Activated CD8-positive, alpha-beta T cell treated with anti-CD3 and anti-CD28 coated beads for 36 hours (primary cell): ENCODE measurements at regions not wholly inside any gene's neighbourhood (a gene's known extent, or its start where the extent isn't known, plus 50 kb on each side); places are given as distances from the start of the nearest gene placed in this dataset.

Source experiments
- ATAC-seq: fragments of 200-7000 bp; cut with Tn5 transposase; one replicate; pipeline ENCODE4 v1.10.0; 2021; ENCODE audit warnings: mild to moderate bottlenecking, moderate library complexity
- CTCF ChIA-PET: fragments of 350-600 bp; sonication (Branson Sonifier 250); formaldehyde crosslinking; loops from one replicate; lab custom pipeline; 2021; ENCODE audit warnings: antibody characterized with exemption; lab: Charles Lee
- POLR2A ChIA-PET: fragments of 350-600 bp; sonication (Branson Sonifier 250); formaldehyde crosslinking; loops from one replicate; lab custom pipeline; 2021; ENCODE audit warnings: antibody characterized with exemption; lab: Charles Lee
- DNase-seq: peaks from one replicate; pipeline ENCODE4 v3.0.0-alpha.2; 2020
- H3K27ac Mint-ChIP-seq: one replicate; pipeline ENCODE4 v1.8.0; 2021; ENCODE audit warnings: mild to moderate bottlenecking, mixed read lengths
- H3K27me3 Mint-ChIP-seq: one replicate; pipeline ENCODE4 v1.8.0; 2021; ENCODE audit warnings: mixed read lengths
- H3K36me3 Mint-ChIP-seq: one replicate; pipeline ENCODE4 v1.8.0; 2021; ENCODE audit warnings: low read depth, mixed read lengths
- H3K4me1 Mint-ChIP-seq: one replicate; pipeline ENCODE4 v1.8.0; 2021; ENCODE audit warnings: low read depth, mixed read lengths
- H3K4me3 Mint-ChIP-seq: one replicate; pipeline ENCODE4 v1.8.0; 2021; ENCODE audit warnings: mild to moderate bottlenecking, moderate library complexity, mixed read lengths
- H3K9me3 Mint-ChIP-seq: one replicate; pipeline ENCODE4 v1.8.0; 2021; ENCODE audit warnings: mixed read lengths
- CTCF ChIP-seq: fragments of 200-600 bp; IDR thresholded peaks from one replicate; pipeline ENCODE4 v1.8.0; 2022; ENCODE audit warnings: antibody characterized with exemption, mild to moderate bottlenecking
- intact Hi-C: fragments of 100-400 bp; cut with micrococcal nuclease; formaldehyde crosslinking; loops from one replicate; pipeline ENCODE4 v1.10.0; 2022

GRCh38 chr2:140157816-140158215 lies 1377.6 kb upstream of the NXPH2 start:
- intact Hi-C loops, result no loop called here
- no peak for ATAC-seq
- Mint-ChIP-seq H3K27ac (no peak overlapping the region), H3K4me1 (no peaks in the 10 kb centered on the region), H3K36me3 (no peaks in the 10 kb centered on the region), H3K27me3 (no peaks in the 10 kb centered on the region), H3K4me3 (no peak overlapping the region), H3K9me3 (peaks cover 5% of the 10 kb centered on the region)
- ChIA-PET POLR2A (no interaction called here), CTCF (no interaction called here)
- TF ChIP-seq CTCF, result no peak
- DNase-seq, result no peak

- ChIA-PET CTCF (no interaction called here), POLR2A (no interaction called here)
- H3K9me3 Mint-ChIP-seq, result peaks cover 4% of the 10 kb centered on the region
- H3K4me1 Mint-ChIP-seq, result no peaks in the 10 kb centered on the region
- no peak overlapping the region for H3K27ac Mint-ChIP-seq
- no peak overlapping the region for H3K4me3 Mint-ChIP-seq
- ATAC-seq (no peak), DNase-seq (no peak)
- intact Hi-C loops, result no loop called here
- H3K27me3 Mint-ChIP-seq, result no peaks in the 10 kb centered on the region
- no peak for TF ChIP-seq CTCF
- H3K36me3 Mint-ChIP-seq, result no peaks in the 10 kb centered on the region
These were observed 1374.5 kb upstream of the NXPH2 start for GRCh38 chr2:140154706-140155105.

GRCh38 chr2:140154271-140154670 lies 1374.1 kb upstream of the NXPH2 start:
- POLR2A ChIA-PET, result no interaction called here
- TF ChIP-seq CTCF, result no peak
- Mint-ChIP-seq H3K4me1 (no peaks in the 10 kb centered on the region), H3K4me3 (no peak overlapping the region), H3K27ac (no peak overlapping the region), H3K9me3 (peaks cover 4% of the 10 kb centered on the region), H3K27me3 (no peaks in the 10 kb centered on the region), H3K36me3 (no peaks in the 10 kb centered on the region)
- ATAC-seq (no peak), DNase-seq (no peak)
- CTCF ChIA-PET, result no interaction called here
- intact Hi-C loops, result no loop called here

GRCh38 chr2:140144611-140145010 lies 1364.4 kb upstream of the NXPH2 start:
- ATAC-seq, result no peak
- no peak for TF ChIP-seq CTCF

GRCh38 chr2:140138736-140139135 lies 1358.5 kb upstream of the NXPH2 start:
- POLR2A ChIA-PET, result interaction anchor here (0.7 kb wide), 1 partner anchor 1678 kb away, joined by 3 read pairs; no protein-coding TSS in a partner anchor

More at GRCh38 chr2:140144611-140145010, 1364.4 kb upstream of the NXPH2 start:
- no peaks in the 10 kb centered on the region for H3K36me3 Mint-ChIP-seq
- no peak for DNase-seq
- no peaks in the 10 kb centered on the region for H3K4me1 Mint-ChIP-seq
- H3K27ac Mint-ChIP-seq, result no peak overlapping the region
- ChIA-PET POLR2A (no interaction called here), CTCF (no interaction called here)
- no peak overlapping the region for H3K4me3 Mint-ChIP-seq
- no peaks in the 10 kb centered on the region for H3K27me3 Mint-ChIP-seq
- H3K9me3 Mint-ChIP-seq, result peaks cover 3% of the 10 kb centered on the region
- intact Hi-C loops, result no loop called here

More at GRCh38 chr2:140138736-140139135, 1358.5 kb upstream of the NXPH2 start:
- no peak overlapping the region for H3K27ac Mint-ChIP-seq
- TF ChIP-seq CTCF, result no peak
- DNase-seq, result no peak
- CTCF ChIA-PET, result no interaction called here
- H3K27me3 Mint-ChIP-seq, result no peaks in the 10 kb centered on the region
- H3K4me1 Mint-ChIP-seq, result no peaks in the 10 kb centered on the region
- no peaks in the 10 kb centered on the region for H3K36me3 Mint-ChIP-seq
- H3K9me3 Mint-ChIP-seq, result peaks cover 3% of the 10 kb centered on the region
- intact Hi-C loops, result no loop called here
- no peak for ATAC-seq
- no peak overlapping the region for H3K4me3 Mint-ChIP-seq
